K562 (cell line): ENCODE measurements at regions not wholly inside any gene's neighbourhood (a gene's known extent, or its start where the extent isn't known, plus 50 kb on each side); places are given as distances from the start of the nearest gene placed in this dataset.

Source experiments
- ATAC-seq: fragments of 200-7000 bp; cut with Tn5 transposase; 3 replicates; pipeline ENCODE4 v1.9.1; 2020; ENCODE audit warnings: moderate library complexity
- BruUV-seq: library from RNA; stranded (reverse); fragments of 400-500 nt; replicated peaks from 2 replicates; lab custom pipeline; 2021; lab: Mats Ljungman, UMichigan
- CTCF ChIA-PET: fragments of 300-600 bp; formaldehyde crosslinking; extraction: SDS; loops from one replicate; lab custom pipeline; 2021; ENCODE audit warnings: low intra/inter-chr PET ratio; lab: Yijun Ruan, JAX
- POLR2A ChIA-PET: fragments of 300-600, 350-650 bp; sonication (Branson Sonifier 250); formaldehyde crosslinking; extraction: SDS; loops from one replicate; lab custom pipeline; 2021; ENCODE audit warnings: antibody characterized with exemption, inconsistent platforms; lab: Yijun Ruan, JAX
- DNase-seq, 4 experiments: peaks; one replicate each; pipeline versions ENCODE4 v3.0.0 to v3.0.0-alpha.2; 2011 to 2018; ENCODE audit warnings: low spot score in 3 of 4, mixed read lengths in 3 of 4; ENCODE audit errors: extremely low read depth in 1 of 4
- FAIRE-seq: peaks from 2 replicates; lab custom pipeline; 2011; peaks lifted over from hg19 to GRCh38; lab: Jason Lieb, UNC
- H2AFZ ChIP-seq: 2 replicates; pipeline ENCODE4 v1.6.0; 2011; ENCODE audit warnings: low read depth, low read length, control low read depth, inconsistent platforms
- H3K27ac ChIP-seq: fragments of 200-600 bp; 3 replicates; pipeline ENCODE4 v1.8.0; 2011; ENCODE audit warnings: low read depth, mild to moderate bottlenecking, control low read depth, inconsistent platforms, low read length, moderate library complexity, mixed read lengths; ENCODE audit errors: extremely low read depth
- H3K27me3 ChIP-seq, 2 experiments: fragments of 300-600 bp in 1 of 2; 2 replicates in 1 of 2; 3 replicates in 1 of 2; pipeline versions ENCODE4 v1.6.0 to v1.8.0; 2011; ENCODE audit warnings: inconsistent platforms in 2 of 2, low read length in 2 of 2, mild to moderate bottlenecking in 1 of 2, mixed read lengths in 1 of 2, moderate library complexity in 1 of 2; ENCODE audit not compliant: control insufficient read depth in 2 of 2, insufficient read depth in 2 of 2
- H3K36me3 ChIP-seq: fragments of 300-600 bp; 3 replicates; pipeline ENCODE4 v1.8.0; 2011; ENCODE audit warnings: mild to moderate bottlenecking, low read length, inconsistent platforms; ENCODE audit not compliant: control insufficient read depth, insufficient read depth
- H3K4me1 ChIP-seq, 2 experiments: fragments of 200-600 bp in 1 of 2; replicated peaks in 1 of 2; 2 replicates in 1 of 2; 3 replicates in 1 of 2; pipeline versions ENCODE4 v1.5.1 to v1.8.0; 2011; ENCODE audit warnings: inconsistent platforms in 2 of 2, low read length in 2 of 2, mild to moderate bottlenecking in 1 of 2, mixed read lengths in 1 of 2, moderate library complexity in 1 of 2; ENCODE audit not compliant: control insufficient read depth in 2 of 2, insufficient read depth in 2 of 2
- H3K4me2 ChIP-seq: 2 replicates; pipeline ENCODE4 v1.6.1; 2011; ENCODE audit warnings: low read length, control low read depth, inconsistent platforms, mixed read lengths; ENCODE audit not compliant: insufficient read depth
- H3K4me3 ChIP-seq: fragments of 200-600 bp; sonication (generic), shearing (Covaris generic); 2 replicates; pipeline ENCODE4 v1.5.1; 2016; ENCODE audit warnings: control low read depth, inconsistent platforms
- H3K79me2 ChIP-seq: fragments of 200-600 bp; 3 replicates; pipeline ENCODE4 v1.8.0; 2011; ENCODE audit warnings: low read length, inconsistent platforms; ENCODE audit not compliant: control insufficient read depth, insufficient read depth
- H3K9ac ChIP-seq, 2 experiments: 2 replicates each; pipeline versions ENCODE4 v1.6.0 to v1.6.1; 2011; ENCODE audit warnings: low read depth in 2 of 2, low read length in 2 of 2, control low read depth in 1 of 2, inconsistent platforms in 1 of 2, mild to moderate bottlenecking in 1 of 2, mixed read lengths in 1 of 2; ENCODE audit not compliant: insufficient read depth in 1 of 2
- H3K9me1 ChIP-seq: one replicate; pipeline ENCODE4 v1.6.0; 2011; ENCODE audit warnings: inconsistent platforms, mild to moderate bottlenecking, low read length, moderate library complexity; ENCODE audit not compliant: control insufficient read depth, insufficient read depth
- H3K9me3 ChIP-seq: replicated peaks from 2 replicates; pipeline ENCODE4 v1.5.1; 2011; ENCODE audit warnings: low read depth, low read length, inconsistent platforms; ENCODE audit not compliant: control insufficient read depth, insufficient read depth
- H4K20me1 ChIP-seq: replicated peaks from 2 replicates; pipeline ENCODE4 v1.6.1; 2011; ENCODE audit warnings: low read length, inconsistent platforms, mixed read lengths; ENCODE audit not compliant: control insufficient read depth, insufficient read depth
- DDX20 ChIP-seq: fragments of 450-650 bp; IDR thresholded peaks from 2 replicates; pipeline ENCODE4 v1.6.1; 2016; ENCODE audit warnings: missing genetic modification characterization, low read depth, mild to moderate bottlenecking, missing compliant biosample characterization, moderate library complexity
- E4F1 ChIP-seq: fragments of 250-450 bp; sonication (Bioruptor Pico); IDR thresholded peaks from 2 replicates; pipeline ENCODE4 v1.5.0; 2021; ENCODE audit warnings: mild to moderate bottlenecking, borderline replicate concordance
- MECOM ChIP-seq: fragments of 250-450 bp; sonication (Bioruptor Pico); IDR thresholded peaks from 2 replicates; pipeline ENCODE4 v1.8.0; 2022; ENCODE audit warnings: inconsistent platforms
- NR2C2 ChIP-seq, 2 experiments: fragments of 200-800 bp in 1 of 2; sonication (Bioruptor generic) in 1 of 2; sonication (generic) in 1 of 2; formaldehyde crosslinking in 1 of 2; IDR thresholded peaks; 2 replicates each; pipeline versions ENCODE4 v1.6.1 to v1.8.0; 2016 to 2022; ENCODE audit warnings: mild to moderate bottlenecking in 1 of 2, missing compliant biosample characterization in 1 of 2, missing genetic modification characterization in 1 of 2, missing genetic modification reagents in 1 of 2
- PRMT5 ChIP-seq: sonication (generic); formaldehyde crosslinking; IDR thresholded peaks from 2 replicates; pipeline ENCODE4 v1.5.0; 2020; ENCODE audit warnings: missing genetic modification reagents
- TRIM28 ChIP-seq: fragments of 450-650 bp; IDR thresholded peaks from 2 replicates; pipeline ENCODE4 v1.6.1; 2017
- ZSCAN32 ChIP-seq: fragments of 450-650 bp; formaldehyde crosslinking; IDR thresholded peaks from 2 replicates; pipeline ENCODE4 v1.4.0; 2020; ENCODE audit warnings: mild to moderate bottlenecking, moderate library complexity
- WGBS: fragments of 100-300 bp; shearing (Covaris generic); methylation state at CpG from one replicate; pipeline ENCODE4 v1.1.6; 2016; ENCODE audit warnings: low coverage, mixed read lengths; ENCODE audit not compliant: insufficient coverage; ENCODE audit errors: missing lambda C conversion rate; 5-methylcytosine and 5-hydroxymethylcytosine counted together
- in situ Hi-C: fragments of 300-500 bp; cut with MboI; formaldehyde crosslinking; loops from 4 replicates; pipeline ENCODE4 v1.15.0; 2018; ENCODE audit warnings: inconsistent platforms, mixed read lengths
- intact Hi-C: fragments of 100-400 bp; cut with micrococcal nuclease; formaldehyde crosslinking; loops from 2 replicates; pipeline ENCODE4 v1.14.2; 2022

- TF ChIP-seq DDX20 (tag) = no peak
- no peak for TF ChIP-seq NR2C2 (CRISPR knock-in tag; IDR thresholded peaks at IDR 0.05)
- no peak for TF ChIP-seq NR2C2 (tag; IDR thresholded peaks at IDR 0.05)
- no peak for TF ChIP-seq TRIM28
These were observed 720.6 kb downstream of the EFNB2 start (continued) for GRCh38 chr13:105814902-105815250.

- no peak overlapping the region for H3K4me2 ChIP-seq
- no peaks in the 10 kb centered on the region for H4K20me1 ChIP-seq
- ATAC-seq (no peak), DNase-seq (no peak), FAIRE-seq (no peak)
- intact Hi-C loops = no loop called here
- H2AFZ ChIP-seq = no peak overlapping the region
- H3K36me3 ChIP-seq = no peaks in the 10 kb centered on the region
- H3K9me3 ChIP-seq = no peaks in the 10 kb centered on the region
- H3K4me1 ChIP-seq = no peaks in the 10 kb centered on the region
- ChIA-PET POLR2A (no interaction called here), CTCF (no interaction called here)
- in situ Hi-C loops = no loop called here
- no TSS peak for BruUV-seq
- WGBS = 0% methylated on average over 4 of the region's 5 CpGs
- H3K27ac ChIP-seq = no peak overlapping the region
- no peak overlapping the region for H3K4me3 ChIP-seq
- no peak overlapping the region for H3K9ac ChIP-seq
- no peaks in the 10 kb centered on the region for H3K27me3 ChIP-seq
- no peak for TF ChIP-seq ZSCAN32 (CRISPR knock-in tag)
- TF ChIP-seq E4F1 = no peak
- TF ChIP-seq MECOM (CRISPR knock-in tag) = no peak
- no peak for TF ChIP-seq PRMT5 (CRISPR knock-in tag)
- H3K9me1 ChIP-seq = no peaks in the 10 kb centered on the region
- no peaks in the 10 kb centered on the region for H3K79me2 ChIP-seq
These were observed 721.1 kb downstream of the EFNB2 start for GRCh38 chr13:105814219-105814901.
